GM10266 (cell line): ENCODE measurements at regions not wholly inside any gene's neighbourhood (a gene's known extent, or its start where the extent isn't known, plus 50 kb on each side); places are given as distances from the start of the nearest gene placed in this dataset.

ENCODE experiments used
- DNase-seq: peaks from one replicate; pipeline ENCODE4 v3.0.0; 2012; ENCODE audit errors: extremely low spot score
- TF ChIP-seq, protein P1 (sequence below): IDR thresholded peaks from 2 replicates; pipeline ENCODE4 v1.5.1; 2012; ENCODE audit warnings: mild to moderate bottlenecking, low read depth; ENCODE audit not compliant: control insufficient read depth, insufficient read depth; ENCODE audit errors: missing control alignments

DNA sequence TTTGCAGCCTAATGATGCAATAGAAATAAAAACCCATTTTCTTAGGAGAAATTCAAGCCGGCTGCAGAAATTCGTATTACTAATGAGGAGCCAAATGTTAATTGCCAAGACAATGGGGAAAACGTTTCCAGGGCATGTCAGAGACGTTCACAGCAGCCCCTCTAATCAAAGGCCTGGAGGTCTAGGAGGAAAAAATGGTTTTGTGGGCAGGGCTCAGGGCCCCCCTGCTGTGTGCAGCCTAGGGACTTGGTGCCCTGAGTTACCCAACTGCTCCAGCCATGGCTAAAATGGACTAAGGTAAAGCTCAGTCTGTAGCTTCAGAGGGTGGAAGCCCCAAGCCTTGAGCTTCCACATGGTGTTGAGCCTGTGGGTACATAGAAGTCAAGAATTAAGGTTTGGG lies 461.4 kb downstream of the FAT4 start:
- TF ChIP-seq, protein P1, sequence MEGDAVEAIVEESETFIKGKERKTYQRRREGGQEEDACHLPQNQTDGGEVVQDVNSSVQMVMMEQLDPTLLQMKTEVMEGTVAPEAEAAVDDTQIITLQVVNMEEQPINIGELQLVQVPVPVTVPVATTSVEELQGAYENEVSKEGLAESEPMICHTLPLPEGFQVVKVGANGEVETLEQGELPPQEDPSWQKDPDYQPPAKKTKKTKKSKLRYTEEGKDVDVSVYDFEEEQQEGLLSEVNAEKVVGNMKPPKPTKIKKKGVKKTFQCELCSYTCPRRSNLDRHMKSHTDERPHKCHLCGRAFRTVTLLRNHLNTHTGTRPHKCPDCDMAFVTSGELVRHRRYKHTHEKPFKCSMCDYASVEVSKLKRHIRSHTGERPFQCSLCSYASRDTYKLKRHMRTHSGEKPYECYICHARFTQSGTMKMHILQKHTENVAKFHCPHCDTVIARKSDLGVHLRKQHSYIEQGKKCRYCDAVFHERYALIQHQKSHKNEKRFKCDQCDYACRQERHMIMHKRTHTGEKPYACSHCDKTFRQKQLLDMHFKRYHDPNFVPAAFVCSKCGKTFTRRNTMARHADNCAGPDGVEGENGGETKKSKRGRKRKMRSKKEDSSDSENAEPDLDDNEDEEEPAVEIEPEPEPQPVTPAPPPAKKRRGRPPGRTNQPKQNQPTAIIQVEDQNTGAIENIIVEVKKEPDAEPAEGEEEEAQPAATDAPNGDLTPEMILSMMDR: no peak
- no peak for DNase-seq

DNA sequence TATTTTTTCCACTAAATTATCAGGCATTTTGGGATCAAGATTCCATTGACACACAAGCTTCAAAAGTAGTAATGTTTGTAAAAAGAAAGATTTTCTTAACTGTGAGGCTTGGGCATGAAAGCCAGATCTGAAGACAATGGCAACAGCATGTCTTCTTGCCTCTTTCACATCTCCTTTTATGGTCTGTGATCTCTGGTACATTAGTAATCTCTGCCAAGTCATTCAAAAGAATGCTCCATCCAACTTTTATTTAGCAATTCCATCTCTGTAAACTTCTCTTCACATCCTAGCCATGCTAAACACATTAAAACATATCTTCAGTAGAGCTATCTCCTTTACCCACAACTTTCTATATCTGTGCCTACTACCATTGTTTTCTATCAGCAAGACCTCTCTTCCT lies 465.4 kb downstream of the FAT4 start:
- DNase-seq: no peak
- TF ChIP-seq, protein P1: no peak

- no peak for DNase-seq
- TF ChIP-seq, protein P1: no peak
Measured at GRCh38 chr4:125780747-125781146, 466.0 kb downstream of the FAT4 start.

- TF ChIP-seq, protein P1: no peak
- DNase-seq: no peak
Measured at GRCh38 chr4:125781651-125782050, 466.9 kb downstream of the FAT4 start.

DNA sequence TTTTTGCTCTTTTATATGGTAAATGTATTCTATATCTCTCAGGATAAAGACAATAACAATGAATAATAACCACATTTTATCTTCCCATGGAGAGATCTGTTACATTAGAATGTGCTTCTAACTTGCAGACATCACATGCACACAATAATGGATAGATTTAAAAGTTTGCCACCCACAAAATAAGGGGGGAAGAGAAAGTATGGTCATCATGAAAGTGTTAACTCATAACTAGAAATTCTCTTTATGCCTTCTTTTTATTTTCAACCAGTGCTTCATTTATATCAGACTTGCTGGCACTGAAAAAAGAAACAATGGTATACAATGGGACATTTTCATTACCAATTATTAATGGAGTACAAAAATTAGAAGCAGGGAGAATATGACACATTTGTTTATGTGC lies 470.0 kb downstream of the FAT4 start:
- no peak for DNase-seq
- TF ChIP-seq, protein P1: no peak

- TF ChIP-seq, protein P1: no peak
- no peak for DNase-seq
Measured at GRCh38 chr4:125787707-125788106, 473.0 kb downstream of the FAT4 start.

GRCh38 chr4:125789023-125789422 lies 474.3 kb downstream of the FAT4 start:
- DNase-seq: no peak
- TF ChIP-seq, protein P1: no peak

- TF ChIP-seq, protein P1: no peak
- no peak for DNase-seq
Measured at GRCh38 chr4:125791896-125792295, 477.1 kb downstream of the FAT4 start.
